ENCODE measurements at regions not wholly inside any gene's neighbourhood (a gene's known extent, or its start where the extent isn't known, plus 50 kb on each side); places are given as distances from the start of the nearest gene placed in this dataset.

DNA sequence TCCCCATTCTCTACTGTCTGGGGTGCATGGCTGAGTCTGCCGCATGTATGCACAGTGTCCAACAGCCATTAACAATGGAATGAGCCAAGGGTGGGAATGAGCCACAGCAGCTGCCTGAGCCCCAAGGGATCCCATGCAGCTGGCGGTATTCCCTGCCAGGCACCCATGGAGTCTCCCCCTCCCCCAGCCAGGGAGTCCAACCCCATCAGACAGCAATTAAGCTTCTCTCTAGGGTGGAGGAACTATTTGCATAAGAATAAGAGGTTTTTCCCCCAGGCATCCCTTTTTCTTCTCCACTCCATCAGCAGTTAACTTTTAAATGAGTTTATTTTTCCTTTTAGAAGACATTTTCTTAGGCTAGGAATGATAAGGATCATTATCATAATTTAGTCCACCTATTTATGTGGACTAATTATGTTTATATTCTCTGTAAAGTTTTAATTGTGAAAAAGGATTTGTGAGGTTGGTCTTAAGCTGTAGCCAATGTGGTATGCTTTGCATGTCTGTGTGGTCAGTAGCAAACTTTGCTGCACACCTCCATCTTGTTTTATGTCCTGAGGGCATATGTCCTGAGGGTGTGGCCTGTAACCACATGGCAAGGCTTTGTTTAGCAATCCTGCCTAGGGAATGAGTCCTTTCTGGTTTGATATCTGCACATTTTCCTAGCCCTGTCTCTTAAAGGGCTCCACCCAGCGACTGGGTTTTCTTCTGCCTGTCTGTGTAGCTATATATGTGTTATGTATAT is 158.9 kb upstream of the OLIG3 start:
- H3K4me3 ChIP-seq (ENCODE audit: low read depth, low read length) = no peak overlapping the region
- no peak for DNase-seq (ENCODE audit: low read depth, low spot score)
- in situ Hi-C loops (cut with HindIII; ENCODE audit: low sequenced_read_pairs) = no loop called here
- TF ChIP-seq, protein P1, sequence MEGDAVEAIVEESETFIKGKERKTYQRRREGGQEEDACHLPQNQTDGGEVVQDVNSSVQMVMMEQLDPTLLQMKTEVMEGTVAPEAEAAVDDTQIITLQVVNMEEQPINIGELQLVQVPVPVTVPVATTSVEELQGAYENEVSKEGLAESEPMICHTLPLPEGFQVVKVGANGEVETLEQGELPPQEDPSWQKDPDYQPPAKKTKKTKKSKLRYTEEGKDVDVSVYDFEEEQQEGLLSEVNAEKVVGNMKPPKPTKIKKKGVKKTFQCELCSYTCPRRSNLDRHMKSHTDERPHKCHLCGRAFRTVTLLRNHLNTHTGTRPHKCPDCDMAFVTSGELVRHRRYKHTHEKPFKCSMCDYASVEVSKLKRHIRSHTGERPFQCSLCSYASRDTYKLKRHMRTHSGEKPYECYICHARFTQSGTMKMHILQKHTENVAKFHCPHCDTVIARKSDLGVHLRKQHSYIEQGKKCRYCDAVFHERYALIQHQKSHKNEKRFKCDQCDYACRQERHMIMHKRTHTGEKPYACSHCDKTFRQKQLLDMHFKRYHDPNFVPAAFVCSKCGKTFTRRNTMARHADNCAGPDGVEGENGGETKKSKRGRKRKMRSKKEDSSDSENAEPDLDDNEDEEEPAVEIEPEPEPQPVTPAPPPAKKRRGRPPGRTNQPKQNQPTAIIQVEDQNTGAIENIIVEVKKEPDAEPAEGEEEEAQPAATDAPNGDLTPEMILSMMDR (IDR thresholded peaks at IDR 0.05; ENCODE audit: low read depth, low read length) = no peak

DNA sequence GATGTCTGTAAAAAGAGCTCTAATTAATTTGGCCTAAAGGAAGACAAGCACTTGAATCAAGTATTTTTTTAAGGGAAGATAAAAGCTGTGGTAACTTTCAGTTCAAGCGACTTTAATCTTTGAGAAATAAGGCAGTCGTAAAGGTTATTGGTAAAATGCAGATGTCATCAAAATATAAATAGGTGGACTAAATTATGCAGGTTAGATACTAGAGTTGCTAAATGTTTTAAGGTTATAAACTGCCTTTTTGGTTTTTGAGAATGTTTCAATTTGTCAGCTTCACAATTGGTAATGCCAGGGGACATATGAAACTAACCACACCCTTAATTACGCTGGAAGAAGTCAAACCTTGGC is 159.5 kb upstream of the OLIG3 start:
- TF ChIP-seq, protein P1 (IDR thresholded peaks at IDR 0.05; ENCODE audit: low read depth, low read length) = no peak
- H3K4me3 ChIP-seq (ENCODE audit: low read depth, low read length) = no peak overlapping the region
- DNase-seq (ENCODE audit: low read depth, low spot score) = no peak
- in situ Hi-C loops (cut with HindIII; ENCODE audit: low sequenced_read_pairs) = no loop called here

- no peak for DNase-seq (ENCODE audit: low read depth, low spot score)
- TF ChIP-seq, protein P1 (IDR thresholded peaks at IDR 0.05; ENCODE audit: low read depth, low read length) = no peak
- no peak overlapping the region for H3K4me3 ChIP-seq (ENCODE audit: low read depth, low read length)
- in situ Hi-C loops (cut with HindIII; ENCODE audit: low sequenced_read_pairs) = no loop called here
Observed at GRCh38 chr6:137654365-137654981, 160.3 kb upstream of the OLIG3 start.

GRCh38 chr6:137655291-137655690 is 161.1 kb upstream of the OLIG3 start:
- no peak overlapping the region for H3K4me3 ChIP-seq (ENCODE audit: low read depth, low read length)
- in situ Hi-C loops (cut with HindIII; ENCODE audit: low sequenced_read_pairs) = no loop called here
- no peak for DNase-seq (ENCODE audit: low read depth, low spot score)
- TF ChIP-seq, protein P1 (IDR thresholded peaks at IDR 0.05; ENCODE audit: low read depth, low read length) = no peak

DNA sequence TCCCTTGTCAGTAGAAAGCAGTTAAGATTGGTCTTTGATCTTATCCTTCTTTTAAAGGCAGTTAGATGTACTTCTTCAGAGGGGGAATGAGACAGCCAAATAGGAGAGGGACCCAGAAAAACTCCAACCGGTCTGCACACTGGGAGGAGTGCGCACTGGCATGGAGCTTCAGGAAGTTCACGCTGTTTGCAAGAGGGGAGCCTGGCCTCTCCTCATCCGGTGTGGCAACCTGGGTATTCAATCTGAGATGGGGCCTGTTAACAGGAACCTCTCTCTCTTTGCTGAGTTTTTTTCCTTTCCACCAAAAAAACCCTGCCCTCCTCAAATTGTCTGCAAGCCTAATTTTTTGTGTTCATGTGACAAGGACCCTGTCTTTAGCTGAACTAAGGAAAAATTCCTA is 162.5 kb upstream of the OLIG3 start:
- H3K4me3 ChIP-seq (ENCODE audit: low read depth, low read length) = no peak overlapping the region
- TF ChIP-seq, protein P1 (IDR thresholded peaks at IDR 0.05; ENCODE audit: low read depth, low read length) = no peak
- in situ Hi-C loops (cut with HindIII; ENCODE audit: low sequenced_read_pairs) = no loop called here
- no peak for DNase-seq (ENCODE audit: low read depth, low spot score)

GRCh38 chr6:137657351-137657911 is 163.2 kb upstream of the OLIG3 start:
- in situ Hi-C loops (cut with HindIII; ENCODE audit: low sequenced_read_pairs) = no loop called here
- no peak for DNase-seq (ENCODE audit: low read depth, low spot score)
- H3K4me3 ChIP-seq (ENCODE audit: low read depth, low read length) = no peak overlapping the region
- TF ChIP-seq, protein P1 (IDR thresholded peaks at IDR 0.05; ENCODE audit: low read depth, low read length) = no peak
